CD4-positive, CD25-positive, alpha-beta regulatory T cell (primary cell): ENCODE measurements at regions not wholly inside any gene's neighbourhood (a gene's known extent, or its start where the extent isn't known, plus 50 kb on each side); places are given as distances from the start of the nearest gene placed in this dataset.
"Not testable (repeated sequence)": the region's sequence is repeated elsewhere in the genome, so short reads cannot be mapped to it uniquely, and the experiment has no call there.

Experiments
- ATAC-seq, 2 donors: fragments of 150-1000 bp; cut with Tn5 transposase; one replicate each; pipeline ENCODE4 v1.10.0; 2021; ENCODE audit warnings: low read depth in 2 of 2, moderate number of reproducible peaks in 2 of 2, moderate library complexity in 1 of 2
- DNase-seq, 3 donors: peaks; one replicate each; pipeline versions ENCODE4 v3.0.0 to v3.0.0-alpha.2; 2012 to 2022; ENCODE audit warnings: mixed read lengths in 1 of 3
- H3K27ac ChIP-seq: one replicate; pipeline ENCODE4 v1.7.0; 2013; ENCODE audit warnings: mild to moderate bottlenecking, low read length; ENCODE audit not compliant: insufficient read depth, poor library complexity, severe bottlenecking
- H3K27me3 ChIP-seq: one replicate; pipeline ENCODE4 v1.7.0; 2013; ENCODE audit warnings: low read length; ENCODE audit not compliant: control insufficient read depth, insufficient read depth
- H3K36me3 ChIP-seq: one replicate; pipeline ENCODE4 v1.7.0; 2013; ENCODE audit warnings: mild to moderate bottlenecking, low read length, moderate library complexity; ENCODE audit not compliant: control insufficient read depth, insufficient read depth
- H3K4me1 ChIP-seq: 2 replicates; pipeline ENCODE4 v1.7.0; 2013; ENCODE audit warnings: mild to moderate bottlenecking, low read length; ENCODE audit not compliant: insufficient read depth, control insufficient read depth, poor library complexity, severe bottlenecking
- H3K4me3 ChIP-seq: one replicate; pipeline ENCODE4 v1.7.0; 2013; ENCODE audit warnings: low read depth, mild to moderate bottlenecking, low read length, moderate library complexity
- H3K9me3 ChIP-seq, 2 experiments: 1 replicate in 1 of 2; 2 replicates in 1 of 2; pipeline ENCODE4 v1.7.0; 2013; ENCODE audit warnings: low read length in 2 of 2, mild to moderate bottlenecking in 1 of 2, moderate library complexity in 1 of 2; ENCODE audit not compliant: control insufficient read depth in 2 of 2
- H3K27ac Mint-ChIP-seq, 3 donors: one replicate each; pipeline ENCODE4 v1.8.0; 2020 to 2022; ENCODE audit warnings: mild to moderate bottlenecking in 3 of 3, mixed read lengths in 3 of 3, moderate library complexity in 2 of 3
- H3K27me3 Mint-ChIP-seq: one replicate; pipeline ENCODE4 v1.8.0; 2022; ENCODE audit warnings: mild to moderate bottlenecking, mixed read lengths
- H3K36me3 Mint-ChIP-seq: one replicate; pipeline ENCODE4 v1.8.0; 2020; ENCODE audit warnings: mixed read lengths
- H3K4me1 Mint-ChIP-seq, 4 donors: one replicate each; pipeline ENCODE4 v1.8.0; 2020 to 2022; ENCODE audit warnings: mixed read lengths in 4 of 4, mild to moderate bottlenecking in 1 of 4
- H3K4me3 Mint-ChIP-seq, 4 donors: one replicate each; pipeline ENCODE4 v1.8.0; 2020 to 2022; ENCODE audit warnings: mild to moderate bottlenecking in 4 of 4, mixed read lengths in 4 of 4, moderate library complexity in 3 of 4
- H3K9me3 Mint-ChIP-seq, 7 donors: one replicate each; pipeline ENCODE4 v1.8.0; 2020 to 2022; ENCODE audit warnings: mixed read lengths in 7 of 7, mild to moderate bottlenecking in 3 of 7, moderate library complexity in 2 of 7

DNA sequence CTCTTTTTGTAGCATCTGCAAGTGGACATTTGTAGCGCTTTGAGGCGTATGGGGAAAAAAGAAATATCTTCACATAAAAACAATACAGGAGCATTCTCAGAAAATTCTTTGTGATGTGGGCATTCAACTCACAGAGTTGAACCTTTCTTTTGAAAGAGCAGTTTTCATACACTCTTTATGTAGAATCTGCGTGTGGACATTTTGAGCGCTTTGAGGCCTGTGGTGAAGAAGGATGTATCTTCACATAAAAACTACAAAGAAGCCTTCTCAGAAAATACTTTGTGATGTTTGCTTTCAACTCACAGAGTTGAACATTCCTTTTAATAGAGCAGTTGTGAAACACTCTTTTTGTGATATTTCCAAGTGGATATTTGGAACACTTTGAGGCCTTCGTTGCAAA is 598.4 kb upstream of the ZNF337 start:
- Mint-ChIP-seq H3K27ac (no peak overlapping the region), H3K27me3 (no peaks in the 10 kb centered on the region), H3K36me3 (no peaks in the 10 kb centered on the region), H3K4me3 (no peak overlapping the region), H3K9me3 (peaks cover 0 to 20% (median 3%) of the 10 kb centered on the region in 7 donors), H3K4me1 (peaks cover 0 to 76% (median 12%) of the 10 kb centered on the region in 4 donors)
- Histone ChIP-seq H3K27ac (no peak overlapping the region), H3K4me1 (no peaks in the 10 kb centered on the region), H3K27me3 (no peaks in the 10 kb centered on the region), H3K9me3 (no peaks in the 10 kb centered on the region), H3K4me3 (no peak overlapping the region), H3K36me3 (no peaks in the 10 kb centered on the region)
- DNase-seq (no peak), ATAC-seq (no peak)

GRCh38 chr20:26288379-26289061 is 591.9 kb upstream of the ZNF337 start:
- not testable (repeated sequence) for H3K36me3 Mint-ChIP-seq, H3K4me1 ChIP-seq, H3K36me3 ChIP-seq, H3K27me3 Mint-ChIP-seq, H3K9me3 ChIP-seq, H3K27me3 ChIP-seq, H3K4me3 ChIP-seq
- Mint-ChIP-seq H3K4me1 (peaks cover 0 to 86% (median 22%) of the 10 kb centered on the region in 4 donors), H3K9me3 (peaks cover 0 to 14% (median 0%) of the 10 kb centered on the region in 7 donors), H3K27ac (peak overlapping the region; percentile 8 to 81 (median 79)), H3K4me3 (peak overlapping the region in 3 of 4 donors; percentile 13 to 61 (median 48))
- ATAC-seq, result peak; percentile 40 to 64
- peak overlapping the region; percentile 14 for H3K27ac ChIP-seq
- DNase-seq, result peak in 1 of 3 donors; percentile 59

- H3K27ac ChIP-seq, result peak overlapping the region; percentile 28
- peak overlapping the region; percentile 44 to 94 (median 69) for H3K27ac Mint-ChIP-seq
- no peaks in the 10 kb centered on the region for H3K27me3 ChIP-seq
- no peaks in the 10 kb centered on the region for H3K4me1 ChIP-seq
- no peak overlapping the region for H3K4me3 ChIP-seq
- DNase-seq (peak in 1 of 3 donors; percentile 34), ATAC-seq (no peak)
- peaks cover 0 to 29% (median 3%) of the 10 kb centered on the region in 7 donors for H3K9me3 Mint-ChIP-seq
- H3K36me3 Mint-ChIP-seq, result peaks cover 12% of the 10 kb centered on the region
- H3K36me3 ChIP-seq, result no peaks in the 10 kb centered on the region
- H3K4me3 Mint-ChIP-seq, result peak overlapping the region in 3 of 4 donors; percentile 21 to 50 (median 35)
- no peaks in the 10 kb centered on the region for H3K27me3 Mint-ChIP-seq
- H3K9me3 ChIP-seq, result no peaks in the 10 kb centered on the region
- peaks cover 0 to 68% (median 34%) of the 10 kb centered on the region in 4 donors for H3K4me1 Mint-ChIP-seq
Observed at GRCh38 chr20:26279238-26279637, 582.6 kb upstream of the ZNF337 start.

DNA sequence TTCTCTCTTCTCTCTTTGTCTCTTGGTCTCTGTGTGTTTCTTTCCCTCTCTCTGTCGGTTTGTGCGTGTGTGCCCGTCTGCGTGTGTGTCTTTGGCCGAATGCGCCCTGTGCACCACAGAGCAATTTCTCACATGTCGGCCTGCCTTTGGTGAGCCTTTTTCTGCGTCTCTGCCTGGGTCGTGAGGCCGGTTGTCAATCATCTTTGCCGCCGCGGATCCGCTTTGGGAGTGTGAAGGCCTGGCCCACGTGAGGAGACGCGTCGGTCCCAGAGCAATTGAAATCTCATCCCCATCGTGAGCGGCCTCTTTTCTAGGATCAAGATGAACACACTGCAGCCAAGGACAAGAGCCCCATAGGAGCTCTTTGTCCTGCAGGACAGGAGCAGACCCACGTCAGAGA is 580.7 kb upstream of the ZNF337 start:
- Histone ChIP-seq H3K36me3 (no peaks in the 10 kb centered on the region), H3K9me3 (no peaks in the 10 kb centered on the region), H3K4me1 (no peaks in the 10 kb centered on the region), H3K27me3 (no peaks in the 10 kb centered on the region), H3K4me3 (no peak overlapping the region), H3K27ac (no peak overlapping the region)
- H3K4me1 Mint-ChIP-seq, result peaks cover 0 to 49% (median 24%) of the 10 kb centered on the region in 4 donors
- H3K27me3 Mint-ChIP-seq, result no peaks in the 10 kb centered on the region
- no peak for ATAC-seq
- H3K27ac Mint-ChIP-seq, result no peak overlapping the region
- DNase-seq, result no peak
- H3K36me3 Mint-ChIP-seq, result peaks cover 12% of the 10 kb centered on the region
- H3K4me3 Mint-ChIP-seq, result no peak overlapping the region
- H3K9me3 Mint-ChIP-seq, result peaks cover 0 to 29% (median 3%) of the 10 kb centered on the region in 7 donors

- Mint-ChIP-seq H3K27ac (no peak overlapping the region), H3K36me3 (peaks cover 12% of the 10 kb centered on the region)
- H3K36me3 ChIP-seq, result no peaks in the 10 kb centered on the region
Observed at GRCh38 chr20:26276554-26277210, 580.0 kb upstream of the ZNF337 start.

DNA sequence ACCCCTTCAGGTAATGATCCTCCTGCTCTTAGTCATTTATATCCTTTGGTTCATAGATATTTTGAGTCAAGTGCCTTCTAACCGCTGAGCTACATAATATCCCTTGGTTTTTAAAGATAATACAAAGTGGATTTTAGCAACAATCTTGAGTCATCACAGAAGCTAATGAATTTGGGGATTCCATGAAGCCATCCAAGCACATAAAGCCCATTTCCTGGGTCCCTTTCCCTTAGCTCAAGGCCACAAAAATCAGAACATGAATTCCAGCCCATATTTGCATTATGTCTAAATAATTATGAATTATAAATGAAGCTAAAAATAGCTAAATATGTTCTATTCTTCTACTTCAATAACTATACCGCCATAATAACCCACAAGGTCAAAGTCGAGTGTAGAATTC is 572.1 kb upstream of the ZNF337 start:
- H3K27ac Mint-ChIP-seq, H3K4me3 Mint-ChIP-seq, H3K27me3 Mint-ChIP-seq: not testable (repeated sequence)

More at GRCh38 chr20:26276554-26277210, 580.0 kb upstream of the ZNF337 start:
- Mint-ChIP-seq H3K9me3 (peaks cover 0 to 25% (median 3%) of the 10 kb centered on the region in 7 donors), H3K4me1 (peaks cover 0 to 43% (median 21%) of the 10 kb centered on the region in 4 donors), H3K27me3 (no peaks in the 10 kb centered on the region), H3K4me3 (no peak overlapping the region)
- DNase-seq (no peak), ATAC-seq (no peak)
- Histone ChIP-seq H3K27me3 (no peaks in the 10 kb centered on the region), H3K4me1 (no peaks in the 10 kb centered on the region), H3K9me3 (no peaks in the 10 kb centered on the region), H3K4me3 (no peak overlapping the region), H3K27ac (no peak overlapping the region)

GRCh38 chr20:26260925-26261324 is 564.3 kb upstream of the ZNF337 start:
- H3K4me1 ChIP-seq, DNase-seq, ATAC-seq, H3K36me3 ChIP-seq, H3K27me3 Mint-ChIP-seq, H3K27ac Mint-ChIP-seq, H3K27ac ChIP-seq, H3K9me3 ChIP-seq, H3K4me3 ChIP-seq, H3K4me1 Mint-ChIP-seq, H3K27me3 ChIP-seq, H3K36me3 Mint-ChIP-seq, H3K9me3 Mint-ChIP-seq: not testable (repeated sequence)
- H3K4me3 Mint-ChIP-seq, result peak overlapping the region in 1 of 4 donors; percentile 89

More for the DNA sequence above, 572.1 kb upstream of the ZNF337 start:
- H3K36me3 ChIP-seq, H3K4me3 ChIP-seq, H3K27ac ChIP-seq, DNase-seq, H3K9me3 ChIP-seq, H3K4me1 Mint-ChIP-seq, H3K27me3 ChIP-seq, H3K36me3 Mint-ChIP-seq, H3K4me1 ChIP-seq, ATAC-seq: not testable (repeated sequence)
- H3K9me3 Mint-ChIP-seq, result peaks cover 0 to 11% (median 3%) of the 10 kb centered on the region in 7 donors
